ENCODE measurements at regions not wholly inside any gene's neighbourhood (a gene's known extent, or its start where the extent isn't known, plus 50 kb on each side); places are given as distances from the start of the nearest gene placed in this dataset.

DNA sequence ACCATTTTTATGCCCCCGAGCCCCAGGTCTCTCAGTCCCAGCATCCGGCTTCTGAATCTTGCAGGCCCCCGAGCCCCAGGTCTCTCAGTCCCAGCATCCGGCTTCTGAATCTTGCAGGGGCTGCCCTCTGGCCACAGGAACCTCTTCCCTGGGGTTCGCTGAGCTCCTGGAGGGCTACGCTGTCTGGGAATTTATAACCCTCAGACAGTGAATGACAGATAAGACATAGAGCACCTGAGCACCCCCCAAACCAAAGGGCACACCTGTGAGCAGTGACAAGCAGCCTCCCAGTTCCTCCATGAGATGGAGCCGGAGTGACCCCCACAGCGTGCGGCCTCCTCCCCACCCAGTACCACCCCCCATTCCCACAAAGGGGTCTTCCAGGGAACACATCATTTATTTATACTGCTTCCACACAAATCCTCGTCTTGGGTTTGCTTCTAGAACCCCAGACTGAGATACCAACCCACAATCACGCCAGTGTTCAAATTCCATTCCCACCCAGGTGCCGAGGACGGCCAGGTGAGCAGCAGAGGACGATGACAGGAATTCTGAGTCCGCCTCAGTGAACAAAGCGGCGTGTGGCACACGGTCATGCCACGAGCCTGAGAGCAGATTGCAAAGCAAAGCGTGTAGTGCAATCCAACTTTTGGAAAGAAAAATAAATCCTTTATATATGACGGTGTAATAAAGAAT is 57.7 kb upstream of the FAM20C start:
- no peak for TF ChIP-seq CTCF (IDR thresholded peaks at IDR 0.05)
- H2AFZ ChIP-seq (ENCODE audit: insufficient read depth, low read depth, low read length, poor library complexity, severe bottlenecking): no peak overlapping the region
- peaks cover 36 to 43% of the 10 kb centered on the region in 2 donors for H3K4me1 ChIP-seq (ENCODE audit: control insufficient read depth in 1 of 2, insufficient read depth in 2 of 2, low read length in 2 of 2)
- no peaks in the 10 kb centered on the region for H3K27me3 ChIP-seq (ENCODE audit: control insufficient read depth in 2 of 2, insufficient read depth in 2 of 2, low read length in 2 of 2)
- peaks cover 49% of the 10 kb centered on the region for H3K4me1 Mint-ChIP-seq
- H3K4me3 Mint-ChIP-seq: no peak overlapping the region
- intact Hi-C loops (cut with micrococcal nuclease): no loop called here
- no peaks in the 10 kb centered on the region for H3K36me3 ChIP-seq (replicated peaks in 1 of 2; ENCODE audit: control insufficient read depth in 1 of 2, insufficient read depth in 2 of 2, low read length in 2 of 2)
- H3K9me3 Mint-ChIP-seq: peaks cover 0 to 2% (median 0%) of the 10 kb centered on the region in 7 donors
- peaks cover 1 to 9% (median 5%) of the 10 kb centered on the region in 3 donors for H3K27me3 Mint-ChIP-seq (ENCODE audit: low read depth in 3 of 3)
- H3K79me2 ChIP-seq (ENCODE audit: insufficient read depth, low read length): no peaks in the 10 kb centered on the region
- no peaks in the 10 kb centered on the region for H4K20me1 ChIP-seq (ENCODE audit: insufficient read depth, low read length)
- DNase-seq: no peak
- WGBS (ENCODE audit: insufficient coverage): 93% methylated on average over 20 of the region's 21 CpGs
- H3K27ac Mint-ChIP-seq: peak overlapping the region in 2 of 7 donors; percentile 16 to 50
- H3K4me3 ChIP-seq (replicated peaks in 1 of 3; ENCODE audit: low read depth in 2 of 3, low read length in 3 of 3): no peak overlapping the region
- no peaks in the 10 kb centered on the region for H3K9me3 ChIP-seq (replicated peaks in 1 of 2; ENCODE audit: control insufficient read depth in 1 of 2, insufficient read depth in 1 of 2, low read length in 2 of 2)
- H3K36me3 Mint-ChIP-seq: no peaks in the 10 kb centered on the region
- H3K4me2 ChIP-seq (replicated peaks; ENCODE audit: extremely low read depth, low read length, poor library complexity, severe bottlenecking): no peak overlapping the region
- H3K27ac ChIP-seq (ENCODE audit: low read depth in 1 of 2, low read length in 2 of 2): no peak overlapping the region
- no peak overlapping the region for H3K9ac ChIP-seq (ENCODE audit: insufficient read depth, low read length, poor library complexity, severe bottlenecking)

DNA sequence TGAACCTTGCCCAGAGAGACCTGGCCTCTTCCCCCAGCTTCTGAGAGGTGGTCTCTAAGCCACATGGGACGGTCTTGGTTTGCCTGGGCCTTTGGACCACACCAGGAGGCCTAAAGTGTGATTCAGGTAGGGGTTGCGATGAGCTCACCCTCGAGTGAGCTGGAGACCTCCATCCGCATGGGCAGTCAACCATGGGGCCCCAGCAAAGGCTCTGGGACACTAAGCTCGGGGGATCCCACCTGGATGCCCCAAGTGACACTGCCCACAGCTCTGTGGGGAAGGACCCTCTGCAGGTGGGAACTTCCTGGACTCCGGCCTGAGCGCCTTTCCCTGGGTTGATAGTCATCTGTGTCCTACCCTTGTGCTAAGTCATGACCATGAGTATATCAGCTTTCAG is 57.1 kb upstream of the FAM20C start:
- H3K4me3 Mint-ChIP-seq: no peak overlapping the region
- Histone ChIP-seq H3K79me2 (ENCODE audit: insufficient read depth, low read length) (no peaks in the 10 kb centered on the region), H3K4me1 (ENCODE audit: control insufficient read depth in 1 of 2, insufficient read depth in 2 of 2, low read length in 2 of 2) (peaks cover 31 to 38% of the 10 kb centered on the region in 2 donors), H3K9ac (ENCODE audit: insufficient read depth, low read length, poor library complexity, severe bottlenecking) (no peak overlapping the region), H4K20me1 (ENCODE audit: insufficient read depth, low read length) (no peaks in the 10 kb centered on the region), H3K4me2 (replicated peaks; ENCODE audit: extremely low read depth, low read length, poor library complexity, severe bottlenecking) (no peak overlapping the region), H2AFZ (ENCODE audit: insufficient read depth, low read depth, low read length, poor library complexity, severe bottlenecking) (no peak overlapping the region), H3K9me3 (replicated peaks in 1 of 2; ENCODE audit: control insufficient read depth in 1 of 2, insufficient read depth in 1 of 2, low read length in 2 of 2) (no peaks in the 10 kb centered on the region), H3K36me3 (replicated peaks in 1 of 2; ENCODE audit: control insufficient read depth in 1 of 2, insufficient read depth in 2 of 2, low read length in 2 of 2) (no peaks in the 10 kb centered on the region), H3K27ac (ENCODE audit: low read depth in 1 of 2, low read length in 2 of 2) (no peak overlapping the region), H3K27me3 (ENCODE audit: control insufficient read depth in 2 of 2, insufficient read depth in 2 of 2, low read length in 2 of 2) (no peaks in the 10 kb centered on the region), H3K4me3 (replicated peaks in 1 of 3; ENCODE audit: low read depth in 2 of 3, low read length in 3 of 3) (no peak overlapping the region)
- no peak overlapping the region for H3K27ac Mint-ChIP-seq
- no peak for TF ChIP-seq CTCF (IDR thresholded peaks at IDR 0.05)
- peaks cover 43% of the 10 kb centered on the region for H3K4me1 Mint-ChIP-seq
- peaks cover 1 to 9% (median 5%) of the 10 kb centered on the region in 3 donors for H3K27me3 Mint-ChIP-seq (ENCODE audit: low read depth in 3 of 3)
- DNase-seq: no peak
- WGBS (ENCODE audit: insufficient coverage): 95% methylated on average over 7 of the region's 7 CpGs
- intact Hi-C loops (cut with micrococcal nuclease): no loop called here
- H3K9me3 Mint-ChIP-seq: peaks cover 0 to 2% (median 0%) of the 10 kb centered on the region in 7 donors
- no peaks in the 10 kb centered on the region for H3K36me3 Mint-ChIP-seq

Data from CD14-positive monocyte (primary cell).